H7 (cell line): ENCODE measurements at regions not wholly inside any gene's neighbourhood (a gene's known extent, or its start where the extent isn't known, plus 50 kb on each side); places are given as distances from the start of the nearest gene placed in this dataset.

ENCODE experiments used
- DNase-seq: peaks from one replicate; pipeline ENCODE4 v3.0.0; 2012
- H3K27me3 ChIP-seq: 2 replicates; pipeline ENCODE4 v1.6.0; 2011; ENCODE audit warnings: mild to moderate bottlenecking, low read length; ENCODE audit not compliant: control insufficient read depth, insufficient read depth
- H3K36me3 ChIP-seq: replicated peaks from 2 replicates; pipeline ENCODE4 v1.5.1; 2011; ENCODE audit warnings: low read length; ENCODE audit not compliant: control insufficient read depth, insufficient read depth
- H3K4me3 ChIP-seq: 2 replicates; pipeline ENCODE4 v1.5.1; 2011; ENCODE audit warnings: low read depth, mild to moderate bottlenecking, control low read depth, low read length, moderate library complexity; ENCODE audit not compliant: insufficient read depth

DNA sequence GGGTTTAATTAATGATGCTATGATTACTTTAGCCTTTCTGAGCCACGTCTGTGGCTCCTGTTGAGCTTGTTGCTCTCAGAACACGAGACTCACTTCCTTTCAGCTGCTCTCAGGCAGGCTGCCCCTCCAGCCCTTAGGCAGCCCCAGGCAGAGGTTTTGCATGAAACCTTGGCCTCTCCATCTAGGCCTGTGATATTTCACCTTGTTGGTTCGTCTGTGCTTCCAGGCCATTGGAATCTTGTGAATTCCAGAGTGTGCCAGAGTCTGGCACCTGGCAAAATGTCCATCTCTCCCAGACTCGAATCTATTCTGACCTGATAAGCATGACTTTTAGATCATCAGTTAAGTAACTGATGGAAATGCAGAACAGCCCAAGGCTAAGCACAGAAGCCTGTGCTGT lies 254.1 kb downstream of the LOXHD1 start:
- no peak for DNase-seq
- no peaks in the 10 kb centered on the region for H3K36me3 ChIP-seq

DNA sequence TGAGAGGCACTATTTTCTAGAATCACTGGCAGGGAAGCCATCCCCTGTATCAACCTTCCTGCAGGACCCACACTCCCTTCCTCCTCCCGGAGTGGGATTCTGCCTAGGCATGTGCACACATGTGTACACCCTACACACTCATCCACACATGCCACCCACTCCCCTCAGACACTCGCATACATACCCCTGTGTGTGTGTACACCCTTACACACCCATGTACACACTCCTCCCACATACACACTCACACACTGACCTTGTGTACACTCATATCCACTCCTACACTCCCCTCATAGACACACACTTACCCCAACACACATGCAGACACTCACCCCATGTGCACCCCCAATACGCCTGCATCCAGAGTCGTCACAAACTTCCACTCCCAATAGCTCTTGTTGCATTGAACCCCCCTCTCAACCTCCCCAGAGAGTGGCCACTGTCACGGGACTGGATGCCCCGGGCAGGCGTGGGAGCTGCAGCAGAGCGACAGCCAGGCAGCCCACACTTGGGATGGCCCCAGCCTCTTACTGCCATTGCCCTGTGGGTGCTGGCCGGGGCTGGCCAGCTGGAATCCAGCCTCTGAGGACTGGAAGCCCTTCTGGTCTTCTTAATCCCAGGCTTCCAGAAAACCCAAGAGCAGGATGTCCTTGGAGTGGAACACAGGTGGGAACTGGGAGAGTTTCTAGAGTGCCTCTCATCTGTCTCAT lies 251.0 kb downstream of the LOXHD1 start:
- H3K27me3 ChIP-seq = no peaks in the 10 kb centered on the region
- no peak overlapping the region for H3K4me3 ChIP-seq
- no peaks in the 10 kb centered on the region for H3K36me3 ChIP-seq
- no peak for DNase-seq

More for the DNA sequence above, 254.1 kb downstream of the LOXHD1 start:
- Histone ChIP-seq H3K4me3 (no peak overlapping the region), H3K27me3 (no peaks in the 10 kb centered on the region)

DNA sequence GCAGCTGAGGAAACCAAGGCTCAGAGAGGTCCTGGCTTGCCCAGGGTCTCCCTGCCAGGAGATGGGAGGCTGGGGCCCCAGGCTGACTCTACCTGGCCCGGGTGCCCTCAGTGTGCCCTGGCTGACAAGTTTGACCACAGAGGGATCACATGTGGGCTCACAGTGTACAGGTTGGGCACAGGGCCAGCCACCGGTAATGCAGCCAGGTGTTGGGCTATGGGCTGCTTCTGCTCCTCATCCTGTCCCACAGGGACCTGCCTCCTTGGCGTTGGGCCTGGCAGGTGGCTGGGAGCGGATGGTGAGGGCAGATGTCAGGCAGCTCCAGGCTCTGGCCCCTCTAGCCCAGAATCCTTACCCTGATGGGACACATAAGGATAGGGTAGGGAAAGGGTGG lies 250.5 kb downstream of the LOXHD1 start:
- H3K4me3 ChIP-seq = no peak overlapping the region
- no peaks in the 10 kb centered on the region for H3K27me3 ChIP-seq
- no peaks in the 10 kb centered on the region for H3K36me3 ChIP-seq
- DNase-seq = no peak

DNA sequence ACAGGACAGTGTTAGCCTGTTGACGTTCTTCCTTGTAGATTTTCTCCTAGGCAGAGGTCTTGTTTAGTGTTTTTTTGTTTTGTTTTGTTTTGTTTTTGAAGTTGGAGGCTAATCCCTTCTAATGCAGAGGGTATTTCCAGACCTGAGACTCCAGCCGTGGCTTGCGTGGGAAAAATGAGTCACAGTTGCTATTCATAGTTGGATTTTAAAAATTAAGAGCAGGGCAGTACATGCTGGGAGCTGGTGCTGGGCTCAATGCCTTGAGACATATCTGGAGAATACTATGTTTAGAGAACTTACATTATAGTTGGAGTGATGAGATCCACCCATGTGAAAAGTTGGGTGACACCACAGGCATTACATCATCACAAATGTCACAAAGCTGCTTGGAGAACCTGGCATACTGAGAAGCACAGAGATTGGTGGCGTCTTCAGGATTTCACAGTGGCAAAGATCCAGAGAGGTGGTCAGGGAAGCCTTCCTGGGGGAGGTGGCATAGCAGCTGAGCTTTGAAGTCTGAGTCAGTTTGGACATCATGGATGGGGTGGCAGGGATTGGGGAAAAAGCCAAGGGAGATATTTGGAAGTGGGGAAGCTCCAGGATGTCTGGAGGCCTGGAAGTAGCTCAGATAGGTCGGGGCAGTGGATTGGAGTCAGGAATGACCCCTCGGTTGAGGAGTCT lies 249.4 kb downstream of the LOXHD1 start:
- Histone ChIP-seq H3K36me3 (no peaks in the 10 kb centered on the region), H3K27me3 (no peaks in the 10 kb centered on the region), H3K4me3 (no peak overlapping the region)
- DNase-seq = no peak

DNA sequence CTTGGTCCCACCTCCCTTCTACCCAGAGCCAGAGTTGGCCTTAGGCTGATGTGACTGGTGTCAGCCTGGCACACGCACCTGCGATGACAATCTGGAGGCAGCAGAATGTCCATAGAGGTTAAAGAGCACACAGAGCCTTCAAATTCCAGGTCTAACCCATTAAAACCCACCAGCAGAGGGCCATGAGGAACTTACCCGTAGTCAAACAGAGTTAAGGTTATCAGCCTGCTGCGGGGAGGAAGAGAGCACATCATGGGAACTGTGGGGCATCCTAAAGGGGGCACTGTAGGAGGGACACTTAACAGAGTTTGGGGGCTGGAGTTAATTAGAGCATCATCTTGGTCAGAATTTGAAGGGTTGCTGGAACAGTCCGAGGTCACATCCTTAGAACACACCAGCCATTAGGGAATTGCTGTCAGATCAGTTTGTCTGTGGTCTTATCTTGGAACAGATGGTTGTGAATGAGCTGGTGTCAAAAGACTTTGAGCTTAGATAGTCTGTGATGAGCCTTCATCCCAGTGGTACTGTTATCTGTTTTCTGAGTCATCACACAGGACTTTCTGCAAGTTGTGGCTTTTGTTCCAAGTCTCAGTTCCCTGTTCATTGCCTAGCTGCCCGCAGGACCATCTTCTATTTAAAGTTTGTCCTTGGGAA lies 248.6 kb downstream of the LOXHD1 start:
- H3K36me3 ChIP-seq = no peaks in the 10 kb centered on the region
- no peaks in the 10 kb centered on the region for H3K27me3 ChIP-seq
- H3K4me3 ChIP-seq = no peak overlapping the region
- peak; percentile 84 for DNase-seq

DNA sequence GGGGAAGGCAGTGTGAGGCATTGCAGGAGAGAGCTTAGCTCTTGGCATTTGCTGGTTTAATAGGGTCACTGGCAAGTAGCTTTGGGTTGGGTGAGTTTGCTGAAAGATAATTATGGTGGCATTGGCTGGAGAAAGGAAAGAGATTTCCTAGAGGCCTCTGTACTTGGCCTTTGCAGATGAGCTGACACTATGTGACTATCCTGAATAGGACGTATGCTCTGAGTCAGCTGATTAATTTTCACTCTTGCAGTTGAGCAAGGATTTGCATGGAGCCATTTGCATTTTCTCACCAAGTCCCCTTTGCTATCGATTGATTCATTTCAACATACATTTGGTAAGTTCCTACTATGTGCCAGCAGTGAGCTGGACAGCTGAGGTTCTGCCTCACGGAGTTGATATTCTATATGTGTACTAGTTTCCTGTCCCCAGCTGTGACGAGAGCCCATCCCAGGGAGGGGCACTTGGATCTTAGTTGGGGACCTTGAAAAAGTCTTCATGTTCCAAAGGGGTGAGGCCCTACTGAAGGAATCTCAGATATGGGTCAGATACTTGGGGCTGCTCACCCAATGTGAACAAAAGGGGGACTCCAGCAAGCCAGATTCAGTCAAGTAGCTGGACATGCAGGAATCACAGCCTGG lies 245.7 kb downstream of the LOXHD1 start:
- no peak overlapping the region for H3K4me3 ChIP-seq
- DNase-seq = no peak
- no peaks in the 10 kb centered on the region for H3K27me3 ChIP-seq
- H3K36me3 ChIP-seq = no peaks in the 10 kb centered on the region

DNA sequence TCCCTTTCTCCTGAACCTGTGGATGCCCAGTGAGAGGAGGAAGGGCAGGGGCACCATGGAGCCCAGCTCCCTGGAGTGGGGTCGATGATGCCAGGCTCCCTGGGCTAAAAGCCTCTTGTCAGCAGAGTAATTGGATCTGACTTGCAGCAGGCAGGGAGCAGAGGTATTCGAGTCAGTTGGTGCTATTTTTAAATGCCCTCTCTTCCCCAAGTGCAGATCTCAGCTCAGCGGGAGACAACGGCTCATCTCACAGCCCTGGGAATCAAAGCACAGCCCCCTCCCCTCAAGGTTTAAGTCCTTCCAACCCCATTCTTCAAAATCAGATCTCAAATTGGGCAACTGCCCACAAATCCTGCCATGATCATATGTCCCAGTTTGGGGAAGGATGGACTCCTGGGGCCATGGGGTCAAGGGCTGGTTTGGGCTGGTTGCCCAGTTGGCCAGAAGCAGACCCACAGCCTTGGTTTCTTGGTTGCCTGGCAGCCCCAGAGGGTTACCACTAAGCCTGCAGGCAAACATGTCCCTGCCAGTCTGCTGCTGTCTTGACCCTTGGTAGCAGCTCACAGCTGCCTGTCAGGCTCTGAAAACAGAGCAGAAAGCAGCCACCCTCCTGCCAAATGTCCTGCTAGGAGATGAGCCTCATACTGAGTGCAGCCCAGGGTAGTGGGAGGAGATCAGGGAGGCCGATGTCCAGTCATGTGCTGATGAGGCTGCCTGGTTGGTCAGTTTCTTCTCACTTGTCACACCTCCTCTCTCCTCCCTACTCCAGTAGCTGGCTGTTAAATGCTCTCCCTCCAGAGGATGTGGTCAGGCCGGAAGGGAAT lies 244.9 kb downstream of the LOXHD1 start:
- Histone ChIP-seq H3K27me3 (no peaks in the 10 kb centered on the region), H3K36me3 (no peaks in the 10 kb centered on the region), H3K4me3 (no peak overlapping the region)
- no peak for DNase-seq

DNA sequence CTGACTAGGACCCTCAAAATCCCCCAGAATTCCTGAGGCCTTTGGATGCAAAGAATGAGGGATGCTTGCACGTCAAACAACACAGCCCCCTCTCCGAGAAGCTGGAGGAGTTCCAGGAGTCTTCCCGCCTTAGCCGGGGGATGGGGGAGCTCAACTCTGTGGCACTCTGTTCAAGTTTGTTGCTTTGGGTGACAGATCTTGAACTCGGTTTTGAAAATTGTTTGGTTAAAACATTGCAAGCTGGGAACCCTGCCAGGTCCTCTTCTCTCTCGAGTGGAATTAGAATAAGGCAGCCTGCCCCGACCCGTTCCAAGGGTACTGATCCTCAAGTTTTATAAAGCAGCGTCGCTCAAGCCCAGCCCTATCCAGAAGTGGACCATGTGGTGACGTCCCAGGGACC lies 244.1 kb downstream of the LOXHD1 start:
- H3K4me3 ChIP-seq = no peak overlapping the region
- no peaks in the 10 kb centered on the region for H3K36me3 ChIP-seq
- H3K27me3 ChIP-seq = no peaks in the 10 kb centered on the region
- DNase-seq = no peak

DNA sequence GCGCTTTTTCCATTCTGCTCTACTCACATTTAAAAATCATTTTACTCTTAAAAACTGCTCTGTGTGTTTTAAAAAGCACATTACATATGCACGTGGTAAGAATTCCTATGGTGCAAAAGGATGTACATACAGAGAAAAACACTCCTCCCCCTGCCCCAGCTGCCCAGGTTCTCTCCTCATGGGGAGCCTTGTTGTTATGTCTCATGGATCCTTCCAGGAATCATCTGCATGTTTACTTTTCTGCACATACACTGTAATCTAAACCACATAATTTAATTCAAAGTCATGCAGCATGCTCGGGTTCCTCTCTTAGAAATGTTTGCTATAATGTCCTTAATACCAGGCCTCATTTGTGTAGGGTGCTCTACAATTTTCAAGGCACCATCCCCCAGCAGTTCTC lies 243.3 kb downstream of the LOXHD1 start:
- no peaks in the 10 kb centered on the region for H3K27me3 ChIP-seq
- no peak for DNase-seq
- no peak overlapping the region for H3K4me3 ChIP-seq
- no peaks in the 10 kb centered on the region for H3K36me3 ChIP-seq

DNA sequence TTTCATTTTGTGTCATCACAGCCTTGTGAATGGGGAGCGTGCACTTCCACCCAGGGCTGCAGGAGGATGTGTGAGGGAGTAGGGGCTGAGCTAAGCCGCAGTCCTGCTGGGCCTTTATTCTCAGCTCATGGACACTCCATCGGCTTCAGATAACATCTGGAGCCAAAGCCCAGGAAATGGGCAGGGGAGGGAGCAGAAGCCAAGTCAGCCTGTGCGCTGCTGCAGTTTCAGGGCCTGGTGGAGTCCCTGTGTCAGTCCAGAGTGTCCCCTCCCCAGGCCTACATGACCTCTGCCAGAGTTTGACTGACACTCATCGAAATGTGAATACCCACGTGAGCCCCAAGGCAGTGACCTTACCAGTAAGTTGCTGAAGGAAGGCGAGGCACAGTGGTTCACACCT lies 242.2 kb downstream of the LOXHD1 start:
- Histone ChIP-seq H3K36me3 (no peaks in the 10 kb centered on the region), H3K27me3 (no peaks in the 10 kb centered on the region), H3K4me3 (no peak overlapping the region)
- peak; percentile 64 for DNase-seq

DNA sequence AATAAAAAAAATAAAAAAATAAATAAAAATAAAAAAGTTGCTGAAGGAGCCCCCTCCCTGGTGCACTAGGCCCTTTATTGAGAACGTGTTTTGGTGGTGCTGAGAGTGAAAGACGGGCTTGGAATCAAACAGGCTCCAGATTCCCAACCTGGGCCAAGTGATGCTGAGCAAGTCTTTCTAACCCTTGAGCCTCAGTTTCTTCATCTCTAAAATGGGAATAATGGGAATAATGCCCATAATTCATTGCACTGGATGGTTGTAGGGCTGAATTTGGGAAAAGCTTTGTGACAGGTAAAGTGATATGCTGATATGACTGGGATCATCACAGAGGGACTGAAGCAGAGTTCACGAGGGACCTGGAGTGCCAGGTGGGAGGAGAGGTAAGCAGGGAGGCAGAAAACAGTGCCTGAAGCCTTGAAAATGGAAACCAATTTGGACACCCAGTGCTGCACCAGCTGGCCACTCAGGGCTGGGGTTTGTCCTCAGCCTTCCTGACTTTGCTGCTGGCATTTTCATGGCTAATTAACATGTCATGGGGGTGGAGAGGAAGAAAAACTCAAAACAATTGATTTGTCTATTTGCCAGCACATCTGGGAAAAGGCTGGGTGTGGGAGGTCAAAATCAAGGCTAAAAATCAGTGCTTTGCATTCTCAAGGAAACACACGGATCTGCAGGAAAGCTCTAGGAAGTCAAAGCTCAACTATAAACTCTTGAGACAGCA lies 241.3 kb downstream of the LOXHD1 start:
- no peak for DNase-seq
- H3K4me3 ChIP-seq = no peak overlapping the region
- H3K36me3 ChIP-seq = no peaks in the 10 kb centered on the region
- H3K27me3 ChIP-seq = no peaks in the 10 kb centered on the region

DNA sequence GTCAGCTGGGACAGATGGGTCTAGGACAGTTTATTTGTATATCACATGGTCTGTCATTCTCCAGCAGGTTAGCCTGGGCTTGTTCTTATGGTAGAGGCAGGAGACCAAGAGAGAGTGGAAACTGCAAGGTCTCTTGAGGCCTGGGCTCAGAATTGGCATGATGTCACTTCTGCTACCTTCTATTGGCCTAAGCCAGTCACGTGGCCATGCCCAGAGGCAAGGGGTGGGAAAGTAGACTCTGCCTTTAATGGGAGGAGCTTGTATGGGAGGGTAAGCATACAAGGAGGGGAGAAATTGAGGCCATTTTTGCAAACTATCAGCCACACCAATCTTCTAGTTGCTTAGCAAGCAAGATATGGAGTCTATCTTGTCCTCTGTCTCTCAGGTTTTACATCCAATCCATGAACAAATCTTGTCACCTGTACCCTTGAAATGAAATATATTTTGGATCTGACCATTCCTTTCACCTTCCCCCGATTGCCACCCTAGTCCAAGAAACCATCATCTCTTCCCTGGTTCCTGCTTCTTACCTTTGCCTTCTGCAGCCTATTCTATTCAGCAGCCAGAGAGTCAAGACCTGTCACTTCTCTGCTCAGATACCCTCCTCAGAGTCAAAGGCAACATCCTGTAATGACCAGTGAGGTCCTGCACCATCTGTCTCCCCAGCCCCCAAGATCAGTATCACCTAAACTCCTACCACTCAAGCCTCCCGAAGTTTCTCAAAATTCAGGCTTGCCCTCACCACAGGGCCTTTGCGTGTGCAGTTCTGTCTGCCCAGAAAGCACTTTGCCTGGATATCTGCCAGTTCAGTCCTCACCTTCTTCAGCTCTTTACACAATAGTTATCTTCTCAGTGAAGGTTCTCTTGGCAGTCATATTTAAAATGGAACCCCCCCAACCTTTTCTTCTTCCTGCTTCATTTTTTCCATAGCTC lies 240.0 kb downstream of the LOXHD1 start:
- H3K4me3 ChIP-seq = no peak overlapping the region
- H3K27me3 ChIP-seq = no peaks in the 10 kb centered on the region
- no peaks in the 10 kb centered on the region for H3K36me3 ChIP-seq
- DNase-seq = no peak

DNA sequence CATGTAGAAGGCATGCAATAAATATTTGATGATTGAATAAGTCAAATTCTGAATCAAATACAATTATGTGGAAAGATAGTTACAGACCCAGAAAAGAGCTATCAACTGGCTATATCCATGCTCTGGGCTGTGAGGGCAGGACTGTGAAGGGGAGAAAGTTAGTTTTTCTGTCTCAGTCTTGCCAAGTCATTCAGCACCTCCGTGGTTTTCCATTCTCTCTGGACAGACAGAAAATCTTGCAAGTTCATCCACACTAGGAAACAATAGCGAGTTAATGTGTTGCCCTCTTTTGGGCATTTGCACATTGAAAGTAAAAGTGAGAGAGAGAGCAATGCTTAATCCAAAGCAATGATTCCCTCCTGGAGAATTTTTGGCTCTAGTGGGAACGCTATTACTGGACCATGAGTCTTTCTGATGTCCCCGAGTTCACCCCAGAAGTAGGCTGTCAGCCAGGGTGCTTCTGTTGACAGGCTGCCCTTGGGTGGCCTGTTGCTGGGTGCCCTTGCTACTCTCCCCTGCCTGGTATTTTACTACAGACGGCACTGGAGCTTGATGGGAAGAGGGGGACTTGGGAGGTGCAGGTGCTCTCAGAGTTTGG lies 238.3 kb downstream of the LOXHD1 start:
- Histone ChIP-seq H3K27me3 (no peaks in the 10 kb centered on the region), H3K36me3 (no peaks in the 10 kb centered on the region), H3K4me3 (no peak overlapping the region)
- no peak for DNase-seq
